Large intestine (tissue), 3 donors: ENCODE measurements at regions not wholly inside any gene's neighbourhood (a gene's known extent, or its start where the extent isn't known, plus 50 kb on each side); places are given as distances from the start of the nearest gene placed in this dataset.
"Not testable (repeated sequence)": the region's sequence is repeated elsewhere in the genome, so short reads cannot be mapped to it uniquely, and the experiment has no call there.

Experiments used
- DNase-seq, 2 donors: peaks; one replicate each; pipeline versions ENCODE4 v3.0.0 to v3.0.0-alpha.2; 2013
- H3K27ac ChIP-seq: one replicate; pipeline ENCODE4 v1.5.1; 2013; ENCODE audit warnings: low read length
- H3K27me3 ChIP-seq: 2 replicates; pipeline ENCODE4 v1.6.1; 2013; ENCODE audit warnings: low read length; ENCODE audit not compliant: control insufficient read depth, insufficient read depth
- H3K36me3 ChIP-seq: 2 replicates; pipeline ENCODE4 v1.6.1; 2013; ENCODE audit warnings: low read length; ENCODE audit not compliant: control insufficient read depth, insufficient read depth
- H3K4me1 ChIP-seq: one replicate; pipeline ENCODE4 v1.6.1; 2013; ENCODE audit warnings: low read length; ENCODE audit not compliant: control insufficient read depth, insufficient read depth
- H3K4me3 ChIP-seq: one replicate; pipeline ENCODE4 v1.5.1; 2013; ENCODE audit warnings: low read length
- H3K9me3 ChIP-seq: one replicate; pipeline ENCODE4 v1.6.1; 2013; ENCODE audit warnings: mild to moderate bottlenecking, low read depth, low read length, moderate library complexity; ENCODE audit not compliant: control insufficient read depth
- WGBS: methylation state at CpG from one replicate; pipeline ENCODE4 v1.1.5; 2013; ENCODE audit warnings: low lambda C conversion rate; ENCODE audit not compliant: insufficient coverage; 5-methylcytosine and 5-hydroxymethylcytosine counted together

GRCh38 chr2:145383961-145384360, 864.0 kb upstream of the ZEB2 start:
- Histone ChIP-seq H3K4me1 (no peaks in the 10 kb centered on the region), H3K9me3 (no peaks in the 10 kb centered on the region), H3K27ac (no peak overlapping the region), H3K27me3 (no peaks in the 10 kb centered on the region), H3K4me3 (no peak overlapping the region), H3K36me3 (no peaks in the 10 kb centered on the region)
- no peak for DNase-seq
- 100% methylated on average over 1 of the region's 1 CpG for WGBS

DNA sequence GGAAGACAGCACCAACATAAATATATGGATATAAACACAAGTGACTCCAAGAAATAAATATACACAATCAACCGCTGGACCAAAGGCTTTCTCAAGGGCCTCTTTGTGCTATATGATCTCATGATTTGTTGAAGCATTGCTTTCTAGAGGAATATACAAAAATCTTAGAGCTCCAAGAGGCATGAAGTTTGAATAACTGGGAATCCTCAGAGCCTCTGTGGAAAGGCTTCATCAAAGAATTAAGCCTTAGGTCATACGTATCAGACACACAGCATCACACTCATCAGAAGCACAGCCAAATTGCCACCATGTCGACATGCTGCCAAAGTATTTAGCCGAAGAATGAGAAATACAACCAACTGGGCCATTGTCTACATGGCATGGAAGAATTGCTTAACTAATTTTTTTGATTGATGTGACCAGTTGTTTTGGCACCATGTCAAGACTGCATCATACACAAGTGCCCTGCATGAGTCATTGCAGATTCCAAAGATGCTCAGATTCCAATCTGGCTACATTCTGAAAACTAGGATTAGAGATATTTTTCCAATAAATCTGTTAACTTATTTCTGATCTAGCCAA, 860.6 kb upstream of the ZEB2 start:
- Histone ChIP-seq H3K9me3 (no peaks in the 10 kb centered on the region), H3K4me1 (no peaks in the 10 kb centered on the region), H3K36me3 (no peaks in the 10 kb centered on the region), H3K4me3 (no peak overlapping the region), H3K27me3 (no peaks in the 10 kb centered on the region), H3K27ac (no peak overlapping the region)
- DNase-seq: peak; percentile 13 to 20
- no CpG with 5 or more reads among the region's 4 CpGs for WGBS

GRCh38 chr2:145379934-145380333, 860.0 kb upstream of the ZEB2 start:
- H3K4me1 ChIP-seq: no peaks in the 10 kb centered on the region
- no peak overlapping the region for H3K4me3 ChIP-seq
- H3K27ac ChIP-seq: no peak overlapping the region
- no peaks in the 10 kb centered on the region for H3K9me3 ChIP-seq
- no peaks in the 10 kb centered on the region for H3K36me3 ChIP-seq
- no peaks in the 10 kb centered on the region for H3K27me3 ChIP-seq
- peak; percentile 1 to 5 for DNase-seq
- no CpG with 5 or more reads among the region's 6 CpGs for WGBS

DNA sequence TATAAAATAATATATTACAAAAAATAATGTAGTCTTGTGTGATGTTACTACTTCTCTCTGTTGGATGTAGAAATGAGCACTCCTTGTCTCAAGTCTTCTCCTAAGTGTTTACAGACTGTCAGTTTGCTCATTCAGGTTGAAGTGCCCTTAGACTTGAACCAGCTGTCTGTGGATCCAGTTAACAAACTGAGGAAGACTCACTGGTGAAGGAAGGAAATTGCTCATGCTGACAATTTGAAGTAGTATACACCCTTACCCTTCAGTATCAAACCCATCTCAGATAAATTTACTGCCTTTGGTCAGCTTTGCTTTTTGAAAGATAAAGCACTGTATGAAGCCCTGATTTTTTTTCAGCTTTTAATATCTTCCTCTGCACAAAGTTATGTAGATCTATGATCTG, 854.2 kb upstream of the ZEB2 start:
- H3K27ac ChIP-seq: no peak overlapping the region
- no peak overlapping the region for H3K4me3 ChIP-seq
- H3K27me3 ChIP-seq: no peaks in the 10 kb centered on the region
- no peaks in the 10 kb centered on the region for H3K36me3 ChIP-seq
- no peaks in the 10 kb centered on the region for H3K4me1 ChIP-seq
- H3K9me3 ChIP-seq: no peaks in the 10 kb centered on the region
- no peak for DNase-seq

GRCh38 chr2:145367334-145367733, 847.4 kb upstream of the ZEB2 start:
- H3K27ac ChIP-seq, H3K9me3 ChIP-seq, H3K27me3 ChIP-seq, H3K4me3 ChIP-seq, DNase-seq, H3K36me3 ChIP-seq, H3K4me1 ChIP-seq: not testable (repeated sequence)
- no CpG with 5 or more reads among the region's 3 CpGs for WGBS

- Histone ChIP-seq H3K36me3 (no peaks in the 10 kb centered on the region), H3K27ac (no peak overlapping the region), H3K4me3 (no peak overlapping the region), H3K4me1 (no peaks in the 10 kb centered on the region), H3K9me3 (no peaks in the 10 kb centered on the region), H3K27me3 (no peaks in the 10 kb centered on the region)
- DNase-seq: no peak
Measured at GRCh38 chr2:145366341-145366740, 846.4 kb upstream of the ZEB2 start.

DNA sequence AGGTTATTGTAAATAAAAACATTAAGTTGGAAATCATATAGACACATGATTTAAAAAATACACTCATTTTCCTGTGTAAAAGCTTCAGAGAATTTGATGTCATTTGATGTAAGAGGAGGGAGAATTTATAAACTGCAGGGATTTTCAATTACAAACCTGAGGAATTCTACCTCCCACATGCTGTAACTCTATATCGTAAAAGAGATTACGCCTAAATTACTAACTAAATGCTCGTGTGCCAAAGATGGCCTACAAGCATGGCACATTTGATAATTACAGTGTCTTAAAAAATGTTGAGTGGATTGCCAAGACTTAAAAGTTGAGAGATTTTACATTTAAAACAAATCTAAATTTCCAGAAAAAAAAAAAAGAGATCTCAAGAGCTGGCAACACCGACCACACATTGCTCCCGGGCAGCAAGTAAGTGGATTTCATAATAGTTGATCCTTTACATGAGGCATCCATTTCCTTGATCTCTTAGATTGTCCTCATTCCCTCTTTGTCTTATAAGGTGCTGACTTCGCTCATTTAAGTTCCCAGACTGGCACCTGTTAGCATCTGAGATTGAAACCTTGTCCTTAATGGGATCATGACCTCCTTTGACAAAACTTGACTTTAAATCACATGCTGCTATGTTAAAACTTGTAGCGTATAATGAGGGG, 840.3 kb upstream of the ZEB2 start:
- Histone ChIP-seq H3K27me3 (no peaks in the 10 kb centered on the region), H3K27ac (no peak overlapping the region), H3K4me1 (no peaks in the 10 kb centered on the region), H3K4me3 (no peak overlapping the region), H3K36me3 (no peaks in the 10 kb centered on the region), H3K9me3 (no peaks in the 10 kb centered on the region)
- no CpG with 5 or more reads among the region's 7 CpGs for WGBS
- no peak for DNase-seq

DNA sequence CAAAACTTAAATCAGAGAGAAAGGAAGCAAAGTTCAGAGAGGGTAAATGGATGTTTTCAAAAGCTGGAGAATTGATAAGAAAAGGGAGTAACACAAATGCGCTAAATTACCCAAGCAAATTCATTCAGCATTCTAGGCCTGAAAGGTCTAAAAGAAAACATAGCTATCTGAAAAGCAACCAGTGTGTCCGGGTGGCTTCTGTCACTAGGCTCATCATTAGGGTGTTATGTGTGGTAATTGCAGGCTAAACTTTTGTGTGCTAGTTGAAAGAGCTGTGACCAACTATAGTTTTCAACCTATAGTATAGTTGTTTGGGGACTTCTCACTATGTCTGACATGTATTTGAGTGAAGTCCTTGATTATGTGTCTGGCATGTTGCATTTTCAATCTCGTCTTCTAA, 839.6 kb upstream of the ZEB2 start:
- WGBS: 56% methylated on average over 2 of the region's 3 CpGs
- no peak for DNase-seq
- H3K36me3 ChIP-seq: no peaks in the 10 kb centered on the region

GRCh38 chr2:145356056-145356455, 836.1 kb upstream of the ZEB2 start:
- DNase-seq: no peak
- no peaks in the 10 kb centered on the region for H3K27me3 ChIP-seq
- no peak overlapping the region for H3K4me3 ChIP-seq
- no peaks in the 10 kb centered on the region for H3K4me1 ChIP-seq
- H3K36me3 ChIP-seq: no peaks in the 10 kb centered on the region
- no peaks in the 10 kb centered on the region for H3K9me3 ChIP-seq
- no peak overlapping the region for H3K27ac ChIP-seq

More for the DNA sequence above, 839.6 kb upstream of the ZEB2 start:
- Histone ChIP-seq H3K9me3 (no peaks in the 10 kb centered on the region), H3K4me3 (no peak overlapping the region), H3K27ac (no peak overlapping the region), H3K27me3 (no peaks in the 10 kb centered on the region), H3K4me1 (no peaks in the 10 kb centered on the region)

DNA sequence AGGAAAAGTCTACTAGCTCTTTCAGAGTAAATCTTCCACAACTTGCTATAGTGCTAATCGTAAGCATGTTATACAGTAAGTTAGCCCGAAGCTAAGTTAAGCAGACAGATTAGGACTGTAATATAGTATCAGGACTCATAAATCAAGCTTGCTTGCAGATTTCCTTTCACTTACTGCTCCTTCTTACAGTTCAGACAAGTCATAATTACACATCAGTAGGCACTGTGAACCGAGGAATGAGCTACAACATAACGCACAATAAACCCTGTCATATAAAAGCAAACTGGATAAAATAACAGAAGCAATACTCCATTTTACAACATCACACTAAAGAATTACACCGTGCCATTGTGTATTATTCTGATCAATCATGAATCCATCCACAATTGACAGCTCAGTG, 832.6 kb upstream of the ZEB2 start:
- 78% methylated on average over 4 of the region's 5 CpGs for WGBS
- H3K4me3 ChIP-seq: no peak overlapping the region
- no peaks in the 10 kb centered on the region for H3K4me1 ChIP-seq
- no peaks in the 10 kb centered on the region for H3K36me3 ChIP-seq
- H3K9me3 ChIP-seq: no peaks in the 10 kb centered on the region
- H3K27me3 ChIP-seq: no peaks in the 10 kb centered on the region
- DNase-seq: no peak
- H3K27ac ChIP-seq: no peak overlapping the region

DNA sequence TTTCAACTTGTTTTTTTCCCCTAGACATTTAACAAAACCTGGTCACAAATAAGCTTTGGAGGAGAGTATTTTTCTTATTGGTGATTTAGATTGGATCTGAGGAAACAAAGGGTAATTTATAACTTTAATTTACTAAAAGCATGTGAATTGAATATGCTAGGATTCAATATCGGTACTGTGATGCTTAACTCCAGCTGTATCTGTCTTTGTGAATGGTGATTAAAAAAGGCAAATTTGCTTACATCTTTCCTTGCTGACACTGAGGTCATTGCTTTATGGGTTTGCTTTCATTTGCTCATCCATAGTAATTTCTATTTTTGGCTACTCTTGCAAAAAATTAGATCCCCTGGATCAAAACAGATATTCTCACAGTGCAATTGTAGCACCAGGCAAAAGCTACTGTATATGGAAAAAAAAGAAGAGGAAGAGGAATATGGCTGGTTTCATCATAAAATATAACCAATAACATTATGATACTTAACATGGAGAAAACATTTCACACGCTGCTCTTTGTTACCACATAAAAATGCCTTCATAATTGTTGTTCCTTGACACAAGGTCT, 832.0 kb upstream of the ZEB2 start:
- Histone ChIP-seq H3K27me3 (no peaks in the 10 kb centered on the region), H3K4me3 (no peak overlapping the region), H3K36me3 (no peaks in the 10 kb centered on the region), H3K4me1 (no peaks in the 10 kb centered on the region), H3K27ac (no peak overlapping the region), H3K9me3 (no peaks in the 10 kb centered on the region)
- no peak for DNase-seq
- WGBS: 100% methylated on average over 1 of the region's 2 CpGs
